Esophagus (tissue), 2 donors: ENCODE measurements at regions not wholly inside any gene's neighbourhood (a gene's known extent, or its start where the extent isn't known, plus 50 kb on each side); places are given as distances from the start of the nearest gene placed in this dataset.

Source experiments
- H3K27ac ChIP-seq, 2 donors: one replicate each; pipeline ENCODE4 v1.5.1; 2013; ENCODE audit warnings: low read depth in 2 of 2, mild to moderate bottlenecking in 2 of 2, inconsistent platforms in 1 of 2, low read length in 1 of 2, moderate library complexity in 1 of 2
- H3K27me3 ChIP-seq, 2 donors: one replicate each; pipeline ENCODE4 v1.6.1; 2013; ENCODE audit warnings: low read length in 2 of 2, control low read depth in 1 of 2, mild to moderate bottlenecking in 1 of 2; ENCODE audit not compliant: insufficient read depth in 2 of 2, control insufficient read depth in 1 of 2
- H3K36me3 ChIP-seq, 2 donors: one replicate each; pipeline ENCODE4 v1.6.1; 2013; ENCODE audit warnings: low read length in 1 of 2; ENCODE audit not compliant: control insufficient read depth in 2 of 2, insufficient read depth in 2 of 2
- H3K4me1 ChIP-seq, 2 donors: one replicate each; pipeline ENCODE4 v1.6.1; 2013; ENCODE audit warnings: low read length in 1 of 2; ENCODE audit not compliant: control insufficient read depth in 2 of 2, insufficient read depth in 2 of 2
- H3K4me3 ChIP-seq, 2 donors: one replicate each; pipeline ENCODE4 v1.5.1; 2013; ENCODE audit warnings: low read length in 2 of 2, mild to moderate bottlenecking in 2 of 2, low read depth in 1 of 2, moderate library complexity in 1 of 2
- H3K9me3 ChIP-seq, 2 donors: one replicate each; pipeline ENCODE4 v1.6.1; 2013; ENCODE audit warnings: mild to moderate bottlenecking in 2 of 2, low read depth in 1 of 2, low read length in 1 of 2, moderate library complexity in 1 of 2; ENCODE audit not compliant: control insufficient read depth in 2 of 2, insufficient read depth in 1 of 2
- WGBS, 2 donors: extraction: QIAGEN DNeasy Blood & Tissue Kit; methylation state at CpG; one replicate each; pipeline ENCODE4 v1.1.7; 2013; 5-methylcytosine and 5-hydroxymethylcytosine counted together
- donor health status: healthy with polysubstance abuse.
- donor health status: Bipolar disorder and iron deficiency.

DNA sequence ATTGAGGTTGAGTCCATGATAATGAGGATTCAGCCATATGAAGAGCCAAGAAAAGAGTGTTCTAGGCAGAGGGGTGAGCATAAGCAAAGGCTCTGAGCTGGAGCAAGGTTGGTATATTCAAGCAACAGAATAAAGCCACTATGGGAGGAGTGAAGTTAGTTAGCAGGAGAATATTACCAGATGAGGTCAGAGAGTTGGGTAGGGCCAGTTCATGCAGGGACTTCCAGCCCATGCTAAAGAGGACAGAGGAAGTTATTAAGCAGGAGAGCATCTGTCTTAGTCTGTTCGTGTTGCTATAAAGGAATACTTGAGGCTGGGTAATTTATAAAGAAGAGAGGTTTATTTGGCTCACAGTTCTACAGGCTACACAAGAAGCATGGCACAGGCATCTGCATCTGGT is 57.1 kb upstream of the ATG10 start:
- 77 to 83% methylated on average over 1 of the region's 1 CpG for WGBS, 2 donors
- Histone ChIP-seq H3K36me3 (no peaks in the 10 kb centered on the region), H3K27me3 (no peaks in the 10 kb centered on the region), H3K27ac (no peak overlapping the region), H3K4me1 (no peaks in the 10 kb centered on the region), H3K4me3 (no peak overlapping the region), H3K9me3 (no peaks in the 10 kb centered on the region)

GRCh38 chr5:81912933-81913332 is 58.9 kb upstream of the ATG10 start:
- no peak overlapping the region for H3K27ac ChIP-seq
- H3K9me3 ChIP-seq, result no peaks in the 10 kb centered on the region
- H3K4me3 ChIP-seq, result no peak overlapping the region
- H3K4me1 ChIP-seq, result no peaks in the 10 kb centered on the region
- H3K27me3 ChIP-seq, result no peaks in the 10 kb centered on the region
- WGBS, 2 donors, result 97 to 98% methylated on average over 8 of the region's 8 CpGs
- H3K36me3 ChIP-seq, result no peaks in the 10 kb centered on the region

DNA sequence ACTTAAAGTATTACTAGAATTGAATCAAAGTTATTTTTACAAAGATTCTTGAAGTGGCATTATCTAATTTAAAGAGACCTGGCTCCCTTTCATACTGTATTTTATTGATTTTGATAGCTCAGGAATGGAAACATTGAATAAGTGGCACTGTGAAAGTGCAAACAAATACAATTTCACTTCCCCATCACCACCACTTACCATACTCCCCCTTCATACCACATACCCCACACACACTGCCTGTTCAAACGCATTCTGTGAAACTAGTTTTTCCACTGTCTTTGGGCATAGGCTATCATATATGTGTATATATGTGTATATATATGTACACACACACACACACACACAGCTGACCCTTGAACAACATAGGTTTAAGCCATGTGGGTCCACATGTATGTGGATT is 62.1 kb upstream of the ATG10 start:
- no peaks in the 10 kb centered on the region for H3K36me3 ChIP-seq
- no peak overlapping the region for H3K27ac ChIP-seq
- H3K9me3 ChIP-seq, result no peaks in the 10 kb centered on the region
- H3K4me3 ChIP-seq, result no peak overlapping the region
- H3K4me1 ChIP-seq, result peaks cover 0 to 3% of the 10 kb centered on the region in 2 donors
- no peaks in the 10 kb centered on the region for H3K27me3 ChIP-seq
- WGBS, 2 donors, result 55 to 72% methylated on average over 1 of the region's 1 CpG

DNA sequence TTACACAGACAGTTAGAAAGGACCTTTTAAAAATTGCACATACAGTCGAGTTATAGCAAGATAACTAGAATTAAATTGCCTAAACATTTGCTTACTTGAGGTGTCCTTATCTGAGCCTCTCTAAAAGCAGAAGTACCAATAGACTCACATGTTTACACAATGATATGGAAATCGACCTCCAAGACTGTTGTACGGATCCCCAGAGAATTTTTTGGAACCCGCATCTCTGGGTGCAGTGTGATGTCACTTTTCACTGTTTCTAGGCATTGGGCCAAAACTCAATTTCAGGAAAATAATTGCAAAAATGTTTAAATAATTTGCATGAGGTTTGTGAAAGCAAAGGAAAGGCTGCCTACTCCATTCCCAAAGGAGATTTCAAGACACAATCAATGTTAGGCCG is 63.1 kb upstream of the ATG10 start:
- H3K4me3 ChIP-seq, result no peak overlapping the region
- H3K27ac ChIP-seq, result no peak overlapping the region
- no peaks in the 10 kb centered on the region for H3K36me3 ChIP-seq
- H3K27me3 ChIP-seq, result no peaks in the 10 kb centered on the region
- WGBS, 2 donors, result 55 to 62% methylated on average over 5 of the region's 5 CpGs
- H3K9me3 ChIP-seq, result no peaks in the 10 kb centered on the region
- H3K4me1 ChIP-seq, result peaks cover 0 to 3% of the 10 kb centered on the region in 2 donors

GRCh38 chr5:81908044-81908443 is 63.8 kb upstream of the ATG10 start:
- H3K4me1 ChIP-seq, result peaks cover 0 to 3% of the 10 kb centered on the region in 2 donors
- H3K36me3 ChIP-seq, result no peaks in the 10 kb centered on the region
- no peak overlapping the region for H3K27ac ChIP-seq
- WGBS, 2 donors, result 67 to 76% methylated on average over 10 of the region's 10 CpGs
- H3K9me3 ChIP-seq, result no peaks in the 10 kb centered on the region
- H3K27me3 ChIP-seq, result no peaks in the 10 kb centered on the region
- H3K4me3 ChIP-seq, result no peak overlapping the region

- Histone ChIP-seq H3K4me3 (no peak overlapping the region), H3K27ac (no peak overlapping the region), H3K27me3 (no peaks in the 10 kb centered on the region), H3K4me1 (peaks cover 0 to 3% of the 10 kb centered on the region in 2 donors), H3K36me3 (no peaks in the 10 kb centered on the region), H3K9me3 (no peaks in the 10 kb centered on the region)
- WGBS, 2 donors, result 75 to 80% methylated on average over 4 of the region's 4 CpGs
Measured at GRCh38 chr5:81907012-81907635, 64.7 kb upstream of the ATG10 start.

DNA sequence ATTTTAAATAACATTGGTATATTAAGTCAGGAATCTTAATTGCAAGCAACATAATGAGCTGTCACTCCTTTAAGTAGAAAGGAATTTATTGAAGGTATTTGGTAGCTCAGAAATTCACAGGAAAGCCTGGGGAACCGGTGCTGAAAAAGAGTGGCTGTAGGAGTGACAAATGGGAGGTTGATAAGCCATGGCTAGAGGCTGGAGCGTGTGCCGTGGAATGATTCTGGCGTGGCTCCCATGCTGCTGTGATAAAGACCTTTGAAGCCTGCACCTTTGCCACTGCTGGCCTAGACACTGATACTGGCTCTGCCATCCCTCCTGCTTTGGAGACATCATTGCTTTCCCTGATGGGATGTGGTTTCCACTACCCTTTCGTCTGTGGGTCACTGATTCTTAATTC is 65.7 kb upstream of the ATG10 start:
- Histone ChIP-seq H3K4me3 (no peak overlapping the region), H3K36me3 (no peaks in the 10 kb centered on the region), H3K27ac (no peak overlapping the region), H3K4me1 (peaks cover 0 to 3% of the 10 kb centered on the region in 2 donors), H3K9me3 (peaks cover 0 to 2% of the 10 kb centered on the region in 2 donors), H3K27me3 (no peaks in the 10 kb centered on the region)
- WGBS, 2 donors, result 41 to 64% methylated on average over 5 of the region's 5 CpGs

- Histone ChIP-seq H3K4me3 (no peak overlapping the region), H3K36me3 (no peaks in the 10 kb centered on the region), H3K9me3 (peaks cover 0 to 2% of the 10 kb centered on the region in 2 donors), H3K4me1 (peaks cover 0 to 3% of the 10 kb centered on the region in 2 donors), H3K27me3 (no peaks in the 10 kb centered on the region), H3K27ac (no peak overlapping the region)
- WGBS, 2 donors, result 66 to 69% methylated on average over 2 of the region's 2 CpGs
Measured at GRCh38 chr5:81904861-81905260, 67.0 kb upstream of the ATG10 start.

GRCh38 chr5:81904166-81904565 is 67.7 kb upstream of the ATG10 start:
- peaks cover 0 to 3% of the 10 kb centered on the region in 2 donors for H3K4me1 ChIP-seq
- WGBS, 2 donors, result 95 to 96% methylated on average over 3 of the region's 3 CpGs
- peaks cover 0 to 2% of the 10 kb centered on the region in 2 donors for H3K9me3 ChIP-seq
- H3K27ac ChIP-seq, result no peak overlapping the region
- no peaks in the 10 kb centered on the region for H3K36me3 ChIP-seq
- no peak overlapping the region for H3K4me3 ChIP-seq
- H3K27me3 ChIP-seq, result no peaks in the 10 kb centered on the region

- H3K36me3 ChIP-seq, result no peaks in the 10 kb centered on the region
- H3K27ac ChIP-seq, result no peak overlapping the region
- 87 to 88% methylated on average over 10 of the region's 10 CpGs for WGBS, 2 donors
- peaks cover 0 to 2% of the 10 kb centered on the region in 2 donors for H3K9me3 ChIP-seq
- no peak overlapping the region for H3K4me3 ChIP-seq
- H3K27me3 ChIP-seq, result no peaks in the 10 kb centered on the region
- no peaks in the 10 kb centered on the region for H3K4me1 ChIP-seq
Measured at GRCh38 chr5:81901586-81901985, 70.2 kb upstream of the ATG10 start.
